ENCODE measurements at regions not wholly inside any gene's neighbourhood (a gene's known extent, or its start where the extent isn't known, plus 50 kb on each side); places are given as distances from the start of the nearest gene placed in this dataset.

DNA sequence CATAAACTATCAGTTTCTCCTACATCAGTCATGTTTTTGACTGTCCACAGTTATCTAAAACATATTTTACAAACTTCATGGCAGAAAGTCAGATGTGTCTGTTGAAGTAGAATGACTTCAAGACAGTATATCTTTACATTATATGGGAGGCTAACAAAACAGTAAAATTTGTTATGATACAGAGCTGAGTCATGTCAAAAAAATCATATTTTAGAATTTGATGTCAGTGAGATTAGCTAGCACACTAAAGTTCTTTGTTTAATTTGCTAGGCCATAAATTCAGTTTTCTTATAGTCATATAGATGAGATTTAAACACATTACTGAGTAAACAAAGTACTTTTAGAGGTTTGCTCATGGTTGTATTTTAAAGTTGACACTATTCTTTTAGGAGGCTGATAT lies 80.3 kb upstream of the IGSF10 start:
- Mint-ChIP-seq H3K4me1 (ENCODE audit: low read depth) (no peaks in the 10 kb centered on the region), H3K27me3 (no peaks in the 10 kb centered on the region), H3K9me3 (ENCODE audit: low read depth) (no peaks in the 10 kb centered on the region), H3K27ac (no peak overlapping the region), H3K36me3 (ENCODE audit: insufficient read depth) (no peaks in the 10 kb centered on the region), H3K4me3 (ENCODE audit: low read depth) (no peak overlapping the region)
- no peak for DNase-seq (ENCODE audit: low spot score, unreplicated experiment)
- TF ChIP-seq, protein P1, sequence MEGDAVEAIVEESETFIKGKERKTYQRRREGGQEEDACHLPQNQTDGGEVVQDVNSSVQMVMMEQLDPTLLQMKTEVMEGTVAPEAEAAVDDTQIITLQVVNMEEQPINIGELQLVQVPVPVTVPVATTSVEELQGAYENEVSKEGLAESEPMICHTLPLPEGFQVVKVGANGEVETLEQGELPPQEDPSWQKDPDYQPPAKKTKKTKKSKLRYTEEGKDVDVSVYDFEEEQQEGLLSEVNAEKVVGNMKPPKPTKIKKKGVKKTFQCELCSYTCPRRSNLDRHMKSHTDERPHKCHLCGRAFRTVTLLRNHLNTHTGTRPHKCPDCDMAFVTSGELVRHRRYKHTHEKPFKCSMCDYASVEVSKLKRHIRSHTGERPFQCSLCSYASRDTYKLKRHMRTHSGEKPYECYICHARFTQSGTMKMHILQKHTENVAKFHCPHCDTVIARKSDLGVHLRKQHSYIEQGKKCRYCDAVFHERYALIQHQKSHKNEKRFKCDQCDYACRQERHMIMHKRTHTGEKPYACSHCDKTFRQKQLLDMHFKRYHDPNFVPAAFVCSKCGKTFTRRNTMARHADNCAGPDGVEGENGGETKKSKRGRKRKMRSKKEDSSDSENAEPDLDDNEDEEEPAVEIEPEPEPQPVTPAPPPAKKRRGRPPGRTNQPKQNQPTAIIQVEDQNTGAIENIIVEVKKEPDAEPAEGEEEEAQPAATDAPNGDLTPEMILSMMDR (IDR thresholded peaks at IDR 0.05; ENCODE audit: unreplicated experiment), result no peak

DNA sequence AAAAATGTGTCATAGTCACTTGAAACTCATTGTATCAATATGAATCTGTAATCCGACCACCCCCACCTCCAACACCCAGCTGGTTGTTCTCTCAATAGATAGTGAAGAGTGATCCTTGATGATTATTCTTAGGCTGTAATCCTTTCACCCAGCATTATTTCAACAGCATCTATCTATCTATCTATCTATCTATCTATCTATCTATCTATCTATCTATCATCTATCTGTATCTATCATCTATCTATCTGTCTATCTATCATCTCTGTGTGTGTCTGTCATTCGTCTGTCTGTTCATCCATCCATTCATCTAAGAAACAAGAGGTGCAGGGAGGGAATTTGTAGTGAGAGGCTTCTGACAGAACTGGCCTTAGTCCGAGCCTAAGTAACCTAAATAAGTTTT lies 78.7 kb upstream of the IGSF10 start:
- H3K27ac Mint-ChIP-seq, result no peak overlapping the region
- TF ChIP-seq, protein P1 (IDR thresholded peaks at IDR 0.05; ENCODE audit: unreplicated experiment), result no peak
- H3K27me3 Mint-ChIP-seq, result no peaks in the 10 kb centered on the region

DNA sequence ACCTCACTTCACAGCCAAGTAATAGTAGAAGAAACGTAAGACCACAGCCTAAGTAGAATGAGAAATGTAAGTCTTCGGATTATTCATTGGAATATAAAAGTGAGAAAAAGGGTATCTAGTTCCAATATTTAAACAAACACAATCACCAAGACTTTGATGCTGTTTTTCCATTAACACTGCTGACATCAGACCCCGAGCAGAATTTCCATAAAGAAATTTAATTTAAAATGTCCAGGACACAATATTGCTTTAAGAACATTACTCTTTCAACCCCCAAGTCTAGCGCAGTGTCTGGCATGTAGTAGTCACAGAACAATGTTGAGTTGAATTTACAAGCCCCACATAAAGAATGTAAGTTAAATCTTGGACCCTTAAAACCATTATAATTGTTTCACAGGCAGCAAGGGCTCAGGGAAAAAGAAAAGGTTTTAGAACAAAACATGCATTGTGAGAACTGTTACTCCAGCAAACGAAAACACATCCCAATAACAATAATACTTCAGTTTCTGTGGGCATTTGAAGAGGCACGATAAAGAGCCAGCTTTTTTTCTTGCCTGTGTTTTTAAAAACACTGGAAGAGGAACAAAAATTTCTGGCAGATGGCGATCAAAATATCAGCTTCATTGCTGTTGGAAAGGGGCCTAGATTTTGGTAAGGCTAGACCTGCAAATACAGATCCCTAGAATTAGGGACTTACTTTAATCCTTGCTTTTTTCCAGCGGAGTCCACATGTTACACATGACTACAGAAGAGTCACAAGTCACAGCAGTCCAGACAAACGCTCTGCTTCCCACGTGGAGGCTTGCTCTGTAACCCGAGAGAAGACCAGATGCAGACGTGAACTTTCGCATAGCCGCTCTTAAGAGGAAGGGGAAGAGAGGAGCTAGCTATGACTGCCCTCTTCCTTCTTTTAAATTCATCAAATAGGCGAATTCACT lies 77.9 kb upstream of the IGSF10 start:
- H3K4me3 Mint-ChIP-seq (ENCODE audit: low read depth), result no peak overlapping the region
- no peaks in the 10 kb centered on the region for H3K9me3 Mint-ChIP-seq (ENCODE audit: low read depth)
- H3K36me3 Mint-ChIP-seq (ENCODE audit: insufficient read depth), result no peaks in the 10 kb centered on the region
- no peak overlapping the region for H3K27ac Mint-ChIP-seq
- H3K4me1 Mint-ChIP-seq (ENCODE audit: low read depth), result no peaks in the 10 kb centered on the region
- H3K27me3 Mint-ChIP-seq, result no peaks in the 10 kb centered on the region
- no peak for DNase-seq (ENCODE audit: low spot score, unreplicated experiment)
- TF ChIP-seq, protein P1 (IDR thresholded peaks at IDR 0.05; ENCODE audit: unreplicated experiment), result no peak

More for the DNA sequence above, 78.7 kb upstream of the IGSF10 start:
- H3K4me3 Mint-ChIP-seq (ENCODE audit: low read depth), result no peak overlapping the region
- DNase-seq (ENCODE audit: low spot score, unreplicated experiment), result no peak
- no peaks in the 10 kb centered on the region for H3K9me3 Mint-ChIP-seq (ENCODE audit: low read depth)
- H3K4me1 Mint-ChIP-seq (ENCODE audit: low read depth), result no peaks in the 10 kb centered on the region
- H3K36me3 Mint-ChIP-seq (ENCODE audit: insufficient read depth), result no peaks in the 10 kb centered on the region

GRCh38 chr3:151537726-151538125 lies 76.9 kb upstream of the IGSF10 start:
- TF ChIP-seq, protein P1 (IDR thresholded peaks at IDR 0.05; ENCODE audit: unreplicated experiment), result no peak
- Mint-ChIP-seq H3K27ac (no peak overlapping the region), H3K4me3 (ENCODE audit: low read depth) (no peak overlapping the region), H3K9me3 (ENCODE audit: low read depth) (peaks cover 4% of the 10 kb centered on the region), H3K4me1 (ENCODE audit: low read depth) (no peaks in the 10 kb centered on the region), H3K36me3 (ENCODE audit: insufficient read depth) (no peaks in the 10 kb centered on the region), H3K27me3 (no peaks in the 10 kb centered on the region)
- DNase-seq (ENCODE audit: low spot score, unreplicated experiment), result no peak

DNA sequence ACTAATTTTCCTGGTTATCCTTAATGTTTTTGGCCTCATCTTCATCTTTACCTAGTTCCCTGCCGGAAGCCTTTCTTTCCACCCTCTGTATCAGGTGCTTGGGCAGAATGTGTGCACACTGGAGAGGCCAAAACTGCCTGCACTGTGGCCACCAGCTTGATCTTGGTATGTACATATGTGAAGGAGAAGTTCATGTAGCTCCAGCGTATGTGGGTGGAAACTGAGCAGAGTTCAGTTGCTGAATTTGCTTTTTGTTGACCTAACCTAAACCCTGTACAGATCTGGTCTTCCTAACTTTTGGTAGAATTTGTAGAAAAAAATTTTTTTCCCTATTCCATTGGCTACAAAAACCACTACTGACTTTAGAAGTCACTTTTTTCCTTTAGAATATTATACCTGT lies 65.9 kb upstream of the IGSF10 start:
- DNase-seq (ENCODE audit: low spot score, unreplicated experiment), result no peak
- Mint-ChIP-seq H3K36me3 (ENCODE audit: insufficient read depth) (no peaks in the 10 kb centered on the region), H3K27me3 (no peaks in the 10 kb centered on the region), H3K4me1 (ENCODE audit: low read depth) (no peaks in the 10 kb centered on the region), H3K27ac (no peak overlapping the region), H3K9me3 (ENCODE audit: low read depth) (peaks cover 3% of the 10 kb centered on the region), H3K4me3 (ENCODE audit: low read depth) (no peak overlapping the region)
- TF ChIP-seq, protein P1 (IDR thresholded peaks at IDR 0.05; ENCODE audit: unreplicated experiment), result no peak
